RWPE2 (cell line): ENCODE measurements at regions not wholly inside any gene's neighbourhood (a gene's known extent, or its start where the extent isn't known, plus 50 kb on each side); places are given as distances from the start of the nearest gene placed in this dataset.

Source experiments
- ATAC-seq: fragments of 200-7000 bp; cut with Tn5 transposase; 3 replicates; pipeline ENCODE4 v1.9.1; 2021; ENCODE audit warnings: low read depth
- DNase-seq: peaks from one replicate; pipeline ENCODE4 v3.0.0-alpha.2; 2020; ENCODE audit warnings: low spot score
- H3K27ac ChIP-seq: fragments of 450-650 bp; 2 replicates; pipeline ENCODE4 v1.5.1; 2017; ENCODE audit warnings: mild to moderate bottlenecking; ENCODE audit not compliant: poor library complexity, severe bottlenecking
- H3K27me3 ChIP-seq: fragments of 250-450 bp; sonication (Bioruptor Pico); 2 replicates; pipeline ENCODE4 v1.5.1; 2021; ENCODE audit warnings: mild to moderate bottlenecking, moderate library complexity; ENCODE audit not compliant: insufficient read depth, poor library complexity, severe bottlenecking
- H3K36me3 ChIP-seq: fragments of 250-450 bp; sonication (Bioruptor Pico); 2 replicates; pipeline ENCODE4 v1.5.1; 2020; ENCODE audit warnings: low read depth, mild to moderate bottlenecking, moderate library complexity
- H3K4me1 ChIP-seq: fragments of 250-450 bp; sonication (Bioruptor Pico); 2 replicates; pipeline ENCODE4 v1.5.1; 2021; ENCODE audit warnings: mild to moderate bottlenecking, moderate library complexity; ENCODE audit not compliant: insufficient read depth, poor library complexity, severe bottlenecking
- H3K4me3 ChIP-seq: fragments of 250-450 bp; sonication (Bioruptor Pico); 2 replicates; pipeline ENCODE4 v1.5.1; 2021; ENCODE audit warnings: mild to moderate bottlenecking, moderate library complexity; ENCODE audit not compliant: severe bottlenecking
- H3K9me3 ChIP-seq: fragments of 250-450 bp; sonication (Bioruptor Pico); 2 replicates; pipeline ENCODE4 v1.5.1; 2021; ENCODE audit warnings: mild to moderate bottlenecking, moderate library complexity; ENCODE audit not compliant: severe bottlenecking
- TF ChIP-seq, protein P1 (sequence below): fragments of 450-650 bp; IDR thresholded peaks from one replicate; pipeline ENCODE4 v1.5.1; 2017; ENCODE audit warnings: mild to moderate bottlenecking, moderate library complexity; ENCODE audit not compliant: poor library complexity, severe bottlenecking

- no peaks in the 10 kb centered on the region for H3K4me1 ChIP-seq
- TF ChIP-seq, protein P1, sequence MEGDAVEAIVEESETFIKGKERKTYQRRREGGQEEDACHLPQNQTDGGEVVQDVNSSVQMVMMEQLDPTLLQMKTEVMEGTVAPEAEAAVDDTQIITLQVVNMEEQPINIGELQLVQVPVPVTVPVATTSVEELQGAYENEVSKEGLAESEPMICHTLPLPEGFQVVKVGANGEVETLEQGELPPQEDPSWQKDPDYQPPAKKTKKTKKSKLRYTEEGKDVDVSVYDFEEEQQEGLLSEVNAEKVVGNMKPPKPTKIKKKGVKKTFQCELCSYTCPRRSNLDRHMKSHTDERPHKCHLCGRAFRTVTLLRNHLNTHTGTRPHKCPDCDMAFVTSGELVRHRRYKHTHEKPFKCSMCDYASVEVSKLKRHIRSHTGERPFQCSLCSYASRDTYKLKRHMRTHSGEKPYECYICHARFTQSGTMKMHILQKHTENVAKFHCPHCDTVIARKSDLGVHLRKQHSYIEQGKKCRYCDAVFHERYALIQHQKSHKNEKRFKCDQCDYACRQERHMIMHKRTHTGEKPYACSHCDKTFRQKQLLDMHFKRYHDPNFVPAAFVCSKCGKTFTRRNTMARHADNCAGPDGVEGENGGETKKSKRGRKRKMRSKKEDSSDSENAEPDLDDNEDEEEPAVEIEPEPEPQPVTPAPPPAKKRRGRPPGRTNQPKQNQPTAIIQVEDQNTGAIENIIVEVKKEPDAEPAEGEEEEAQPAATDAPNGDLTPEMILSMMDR = no peak
- ATAC-seq = no peak
- no peaks in the 10 kb centered on the region for H3K9me3 ChIP-seq
- H3K4me3 ChIP-seq = no peak overlapping the region
- no peak for DNase-seq
- H3K36me3 ChIP-seq = no peaks in the 10 kb centered on the region
- H3K27ac ChIP-seq = no peak overlapping the region
- H3K27me3 ChIP-seq = no peaks in the 10 kb centered on the region
Observed at GRCh38 chr7:68043546-68043945, 1046.9 kb downstream of the TYW1 start.

GRCh38 chr7:68050627-68051026 is 1054.0 kb downstream of the TYW1 start:
- H3K4me3 ChIP-seq = no peak overlapping the region
- H3K36me3 ChIP-seq = no peaks in the 10 kb centered on the region
- no peaks in the 10 kb centered on the region for H3K4me1 ChIP-seq
- H3K27ac ChIP-seq = no peak overlapping the region
- no peaks in the 10 kb centered on the region for H3K9me3 ChIP-seq
- no peak for DNase-seq
- no peak for ATAC-seq
- H3K27me3 ChIP-seq = no peaks in the 10 kb centered on the region
- TF ChIP-seq, protein P1 = no peak

DNA sequence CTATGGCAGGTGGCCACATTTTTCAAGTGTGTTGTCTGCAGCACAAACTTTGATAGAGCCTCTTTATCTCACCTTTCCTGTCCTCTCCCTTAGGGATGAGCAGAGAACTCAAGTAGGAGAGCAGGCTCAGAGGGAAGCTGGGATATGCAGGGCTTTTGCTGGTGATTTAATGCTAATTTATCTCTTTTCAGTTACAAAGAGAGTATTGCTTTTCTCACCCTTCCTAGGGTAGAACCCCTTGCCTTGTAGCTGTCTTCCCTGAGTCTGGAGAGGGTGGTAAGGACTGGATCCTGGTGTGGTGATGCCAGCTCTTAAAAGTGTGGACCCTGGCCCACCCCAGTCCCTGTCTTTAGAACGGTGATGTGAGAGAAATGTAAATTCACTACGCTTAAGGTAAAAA is 1061.4 kb downstream of the TYW1 start:
- Histone ChIP-seq H3K4me3 (no peak overlapping the region), H3K27ac (no peak overlapping the region), H3K27me3 (no peaks in the 10 kb centered on the region), H3K36me3 (no peaks in the 10 kb centered on the region), H3K4me1 (no peaks in the 10 kb centered on the region), H3K9me3 (no peaks in the 10 kb centered on the region)
- DNase-seq = no peak
- TF ChIP-seq, protein P1 = no peak
- no peak for ATAC-seq

GRCh38 chr7:68063171-68063570 is 1066.5 kb downstream of the TYW1 start:
- Histone ChIP-seq H3K9me3 (no peaks in the 10 kb centered on the region), H3K4me1 (no peaks in the 10 kb centered on the region), H3K27ac (no peak overlapping the region), H3K36me3 (no peaks in the 10 kb centered on the region), H3K27me3 (no peaks in the 10 kb centered on the region), H3K4me3 (no peak overlapping the region)
- TF ChIP-seq, protein P1 = peak; percentile 12
- DNase-seq (no peak), ATAC-seq (no peak)

GRCh38 chr7:68065581-68065980 is 1068.9 kb downstream of the TYW1 start:
- Histone ChIP-seq H3K4me1 (no peaks in the 10 kb centered on the region), H3K9me3 (no peaks in the 10 kb centered on the region), H3K27me3 (no peaks in the 10 kb centered on the region), H3K4me3 (no peak overlapping the region), H3K36me3 (no peaks in the 10 kb centered on the region), H3K27ac (no peak overlapping the region)
- no peak for DNase-seq
- TF ChIP-seq, protein P1 = no peak
- ATAC-seq = no peak
